ENCODE measurements at regions not wholly inside any gene's neighbourhood (a gene's known extent, or its start where the extent isn't known, plus 50 kb on each side); places are given as distances from the start of the nearest gene placed in this dataset.

DNA sequence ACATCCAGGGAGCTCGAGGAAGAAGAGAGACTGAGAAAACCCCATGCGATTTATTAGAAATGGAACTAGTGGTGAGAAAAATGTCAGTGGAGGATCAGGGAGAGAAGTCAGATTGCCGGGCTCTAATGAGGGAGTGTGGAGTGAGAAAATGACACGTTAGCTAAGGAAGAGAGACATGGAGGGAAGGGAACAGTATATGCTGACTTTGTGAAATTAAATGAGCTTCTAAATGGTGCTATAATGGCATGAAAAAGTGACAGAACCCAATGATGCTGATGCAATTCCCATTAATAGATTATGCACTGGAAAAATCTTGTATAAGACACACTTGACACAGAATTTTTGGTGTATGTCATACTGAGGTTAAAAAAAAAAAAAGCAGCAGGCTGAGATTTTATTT lies 112.6 kb downstream of the HSPH1 start:
- DNase-seq (ENCODE audit: low read depth in 2 of 2) = no peak

DNA sequence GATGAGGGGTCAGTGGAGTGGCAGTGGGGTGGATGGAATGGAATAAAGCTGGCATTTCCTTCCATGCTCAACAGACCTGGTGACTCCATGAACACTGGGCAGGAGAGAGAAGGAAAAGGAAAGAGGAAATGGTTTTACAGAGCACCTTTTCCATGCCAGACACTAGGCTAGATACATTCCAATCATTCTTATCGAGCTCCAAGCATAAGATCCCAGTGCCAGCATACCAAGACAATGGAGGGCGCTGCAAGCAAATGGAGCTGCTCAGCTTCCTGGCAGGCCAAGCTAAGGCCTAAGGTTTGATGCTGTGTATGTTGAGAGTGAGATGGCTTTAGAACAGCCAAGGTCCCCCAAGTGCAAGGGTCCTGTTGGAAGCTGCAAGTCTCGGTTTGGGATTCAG lies 113.2 kb downstream of the HSPH1 start:
- DNase-seq (ENCODE audit: low read depth in 2 of 2) = no peak

DNA sequence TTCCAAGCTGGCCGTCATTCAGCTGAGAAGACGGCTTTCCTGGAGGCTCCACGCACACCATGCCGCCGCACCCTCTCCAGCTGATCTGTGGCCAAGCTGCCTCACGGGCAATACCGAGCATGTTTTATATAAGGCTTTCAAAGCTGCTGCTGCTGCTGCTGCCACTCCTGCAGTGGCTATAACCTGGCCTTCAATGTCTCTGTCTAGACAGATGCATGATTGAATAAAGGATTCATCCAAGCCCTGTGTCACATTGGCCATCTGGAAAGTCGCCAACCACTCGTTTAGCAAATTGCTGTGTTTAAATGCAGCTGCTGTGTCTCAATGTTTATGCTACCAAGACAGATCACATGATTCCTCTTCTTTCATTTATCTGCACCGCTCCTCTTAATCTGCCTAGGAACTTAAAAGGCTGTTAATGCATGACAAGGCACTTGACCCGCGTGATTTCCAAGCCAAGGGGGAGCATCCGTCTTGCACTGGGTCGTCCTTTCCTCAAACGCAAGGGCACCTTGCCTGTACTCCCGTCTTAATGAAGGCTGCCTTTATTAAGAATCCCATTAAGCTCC lies 114.3 kb downstream of the TEX26 start:
- no peak for DNase-seq (ENCODE audit: low read depth in 2 of 2)

DNA sequence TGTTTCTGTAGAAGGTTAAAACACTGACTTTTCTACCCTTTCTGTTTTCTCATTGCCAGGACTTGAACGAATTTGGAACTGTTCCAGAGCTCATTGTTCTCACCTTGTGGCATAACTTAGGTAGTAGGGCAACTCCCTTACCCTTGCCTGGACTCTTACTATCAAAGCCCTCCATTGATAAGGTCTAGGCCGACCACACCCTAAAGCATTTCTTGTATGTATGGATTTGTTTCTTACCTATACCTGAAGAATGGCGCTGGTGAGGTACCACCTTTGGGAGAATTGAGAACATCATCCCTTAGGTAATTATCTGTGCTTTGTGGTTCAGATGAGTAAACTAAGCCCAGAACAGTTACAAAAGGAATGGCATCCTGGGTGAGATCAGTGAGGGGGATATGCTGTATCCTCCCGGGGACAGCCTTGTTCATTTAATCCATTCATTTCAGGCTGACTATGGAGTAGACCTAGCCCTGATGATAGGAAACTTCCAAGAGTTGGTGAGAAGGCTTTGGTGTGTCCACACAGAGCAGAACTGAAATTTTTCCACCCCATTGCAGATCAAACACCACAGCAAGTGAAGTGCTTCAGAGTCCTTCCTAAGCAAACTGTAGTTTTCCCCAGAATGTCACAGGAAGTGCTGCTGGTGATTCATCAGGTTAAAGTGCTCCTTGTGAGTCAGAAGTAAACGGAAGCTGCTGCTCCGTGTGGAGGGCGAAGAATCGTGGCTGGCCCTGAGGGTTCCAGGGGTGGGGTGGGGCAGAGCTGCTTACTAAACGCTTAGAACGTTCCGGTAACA lies 113.0 kb downstream of the TEX26 start:
- DNase-seq (ENCODE audit: low read depth in 2 of 2) = peak; percentile 45 to 50

DNA sequence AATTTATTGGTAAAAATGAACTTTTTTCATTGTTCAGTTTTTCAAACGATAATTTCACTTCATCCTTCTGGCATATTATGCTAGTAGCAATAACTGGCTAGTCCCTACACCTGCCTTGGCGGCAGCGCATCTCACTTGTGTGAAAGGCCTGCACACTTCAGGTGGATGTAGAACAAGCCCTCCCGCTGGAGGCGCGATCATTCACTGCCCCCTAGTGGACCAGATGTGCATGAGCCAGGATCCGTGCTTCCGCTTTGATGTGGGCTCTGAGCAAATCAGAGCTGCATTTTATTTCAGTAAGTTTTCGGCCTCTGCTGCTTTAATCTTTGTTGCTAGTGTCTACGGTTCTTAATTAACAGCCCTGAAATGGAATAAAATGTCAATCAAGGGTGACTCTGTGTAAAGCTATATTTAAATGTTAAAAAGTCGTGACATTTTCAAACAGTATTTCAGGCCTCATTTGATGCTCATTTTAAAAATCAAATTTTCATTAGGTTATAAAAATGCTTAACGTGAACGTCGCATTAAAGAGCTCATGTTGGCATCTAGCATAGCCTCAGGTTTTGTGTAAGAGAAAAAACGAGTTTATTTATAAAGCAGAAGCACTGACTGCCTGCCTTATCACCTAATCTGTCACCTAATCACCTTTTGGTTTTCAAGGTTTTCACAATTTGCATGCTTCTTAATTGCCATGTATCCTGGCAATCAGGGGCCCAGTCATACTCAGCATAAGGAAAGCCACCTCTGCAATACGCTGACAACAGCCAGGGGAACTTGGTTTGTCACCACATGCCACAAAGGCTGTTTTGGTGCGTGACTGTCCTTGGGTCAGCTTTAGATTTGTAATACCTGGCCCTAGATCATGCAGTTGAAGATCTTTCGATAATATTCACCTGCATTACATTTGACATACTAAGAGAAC lies 112.2 kb downstream of the TEX26 start:
- peak; percentile 63 to 64 for DNase-seq (ENCODE audit: low read depth in 2 of 2)

DNA sequence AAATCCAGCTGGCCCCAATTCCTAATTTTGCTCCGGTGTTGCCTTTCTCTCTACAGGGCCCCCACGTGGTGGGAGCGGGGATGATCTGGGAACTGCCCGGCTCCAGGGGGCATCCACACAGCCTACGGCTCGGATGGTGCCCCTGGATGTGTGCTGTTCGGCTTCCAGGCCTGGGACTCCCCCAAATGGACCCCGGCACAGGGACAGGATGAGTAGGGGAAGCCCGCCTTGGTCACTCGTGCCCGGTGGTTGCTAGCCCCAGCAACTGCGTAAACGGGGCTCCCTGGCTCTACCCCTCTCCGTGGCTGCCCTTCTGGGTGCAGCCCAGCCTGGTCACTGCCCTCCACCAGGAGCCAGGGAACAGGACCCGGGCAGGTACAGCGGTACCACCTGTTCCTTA lies 111.5 kb downstream of the TEX26 start:
- no peak for DNase-seq (ENCODE audit: low read depth in 2 of 2)

DNA sequence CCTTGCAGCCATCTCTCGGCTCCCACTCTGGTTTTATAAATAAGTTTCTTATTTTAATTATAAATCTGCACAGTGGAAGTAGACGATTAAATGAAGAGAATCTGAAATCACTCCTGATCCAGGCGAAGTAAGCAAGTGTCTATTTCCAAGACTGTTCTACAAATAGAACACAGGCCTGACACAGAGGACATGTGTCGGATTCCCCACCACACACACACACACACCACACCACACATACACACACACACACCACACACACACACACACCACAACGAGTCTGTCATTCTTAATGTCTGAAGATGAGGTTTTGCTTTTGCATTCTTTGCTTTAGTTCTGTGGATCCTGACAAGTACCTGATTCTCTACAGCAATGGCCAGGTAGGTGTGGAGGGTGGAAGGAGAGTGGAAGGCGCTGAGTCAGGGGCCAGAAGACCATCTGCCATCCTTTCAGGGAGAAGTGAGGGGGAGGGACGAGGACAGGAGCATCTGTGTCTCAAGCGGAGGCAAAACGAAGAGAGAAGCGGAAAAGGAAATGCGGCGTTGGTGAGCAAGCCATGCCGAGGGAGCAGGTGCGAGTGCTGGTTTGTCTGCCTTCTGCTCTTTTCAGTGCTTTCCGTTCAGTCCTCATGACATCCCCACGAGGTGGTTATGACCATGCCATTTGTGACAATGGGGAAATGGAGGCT lies 110.2 kb downstream of the TEX26 start:
- no peak for DNase-seq (ENCODE audit: low read depth in 2 of 2)

DNA sequence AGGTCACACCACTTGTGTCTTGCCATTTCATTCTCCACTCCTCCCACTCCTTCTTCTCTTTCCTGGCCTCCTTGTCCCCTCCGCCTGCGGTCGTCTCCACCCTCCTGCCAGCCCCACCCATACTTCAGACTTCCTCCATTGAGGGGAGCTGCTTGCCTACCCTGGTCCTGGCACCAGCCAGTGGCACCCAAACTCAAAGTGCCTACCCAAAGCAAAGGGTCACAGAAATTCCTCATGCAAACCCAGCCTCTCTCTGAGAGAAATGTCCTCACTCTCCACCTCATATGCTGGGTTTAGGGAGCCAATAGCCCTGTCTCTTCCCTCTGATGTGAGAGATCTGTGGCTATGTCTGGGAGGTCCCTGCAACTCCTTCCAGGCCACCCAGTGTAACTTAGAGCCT lies 109.6 kb downstream of the TEX26 start:
- no peak for DNase-seq (ENCODE audit: low read depth in 2 of 2)

DNA sequence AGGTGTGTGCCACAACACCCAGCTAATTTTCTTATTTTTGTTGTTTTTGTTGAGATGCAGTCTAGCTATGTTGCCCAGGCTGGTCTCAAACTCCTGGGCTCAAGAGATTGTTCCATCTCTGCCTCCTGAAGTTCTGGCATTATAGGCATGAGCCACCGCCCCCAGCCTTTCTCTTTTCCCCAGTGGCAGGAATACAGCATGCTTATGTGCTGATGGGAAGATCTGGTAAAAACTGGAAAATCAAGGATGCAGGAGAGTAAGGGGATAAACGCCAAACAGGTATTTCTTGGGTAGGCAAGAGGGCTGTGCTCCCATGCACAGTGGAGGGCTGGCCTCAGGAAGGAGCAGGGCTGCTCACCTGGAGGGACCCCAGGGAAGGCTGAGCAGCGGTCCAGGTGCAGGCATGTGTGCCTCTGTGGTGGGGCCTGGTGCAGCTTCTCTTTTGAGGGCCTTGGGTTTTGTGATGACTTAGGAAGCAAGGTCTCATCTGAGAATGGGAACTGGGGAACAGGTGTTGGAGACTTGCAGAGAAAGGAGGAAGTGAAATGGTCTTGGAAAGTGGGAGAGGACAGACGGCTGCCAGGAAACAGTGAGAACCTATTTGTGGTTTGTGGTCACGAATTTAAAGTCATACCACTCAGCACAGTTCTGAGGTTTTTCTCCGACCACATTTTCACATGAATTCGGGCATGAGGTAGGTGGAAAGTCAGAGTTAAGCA lies 106.5 kb downstream of the TEX26 start:
- DNase-seq (ENCODE audit: low read depth in 2 of 2) = no peak

DNA sequence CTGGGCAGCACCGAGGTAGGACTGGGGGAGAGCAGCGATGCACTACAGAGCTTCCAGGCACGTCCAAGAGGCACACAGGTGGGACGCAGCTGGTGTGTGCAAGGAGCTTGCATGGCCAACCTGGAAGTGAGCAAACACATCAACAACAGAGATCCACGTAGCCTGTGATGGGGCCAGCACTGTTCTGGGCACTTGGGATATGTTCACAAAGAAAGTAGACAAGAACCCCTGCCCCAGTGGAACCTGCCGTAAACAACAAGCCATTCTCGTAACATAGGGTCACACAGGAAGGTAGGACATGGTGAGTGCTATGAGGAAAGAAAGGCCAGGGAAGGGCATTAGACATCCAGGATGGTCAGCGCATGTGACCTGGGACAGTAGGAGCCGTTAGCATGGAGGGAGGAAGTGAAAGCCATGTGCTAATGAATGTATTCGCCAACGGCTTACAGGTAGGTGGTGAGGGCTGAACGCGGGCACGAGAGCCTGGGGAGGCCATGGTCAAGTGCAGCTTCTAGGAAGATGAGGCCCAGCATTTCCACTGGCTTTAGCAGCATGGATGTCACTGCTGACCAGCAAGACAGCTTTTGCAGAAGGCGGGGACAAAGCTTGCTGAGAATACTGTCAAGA lies 105.5 kb downstream of the TEX26 start:
- no peak for DNase-seq (ENCODE audit: low read depth in 2 of 2)

DNA sequence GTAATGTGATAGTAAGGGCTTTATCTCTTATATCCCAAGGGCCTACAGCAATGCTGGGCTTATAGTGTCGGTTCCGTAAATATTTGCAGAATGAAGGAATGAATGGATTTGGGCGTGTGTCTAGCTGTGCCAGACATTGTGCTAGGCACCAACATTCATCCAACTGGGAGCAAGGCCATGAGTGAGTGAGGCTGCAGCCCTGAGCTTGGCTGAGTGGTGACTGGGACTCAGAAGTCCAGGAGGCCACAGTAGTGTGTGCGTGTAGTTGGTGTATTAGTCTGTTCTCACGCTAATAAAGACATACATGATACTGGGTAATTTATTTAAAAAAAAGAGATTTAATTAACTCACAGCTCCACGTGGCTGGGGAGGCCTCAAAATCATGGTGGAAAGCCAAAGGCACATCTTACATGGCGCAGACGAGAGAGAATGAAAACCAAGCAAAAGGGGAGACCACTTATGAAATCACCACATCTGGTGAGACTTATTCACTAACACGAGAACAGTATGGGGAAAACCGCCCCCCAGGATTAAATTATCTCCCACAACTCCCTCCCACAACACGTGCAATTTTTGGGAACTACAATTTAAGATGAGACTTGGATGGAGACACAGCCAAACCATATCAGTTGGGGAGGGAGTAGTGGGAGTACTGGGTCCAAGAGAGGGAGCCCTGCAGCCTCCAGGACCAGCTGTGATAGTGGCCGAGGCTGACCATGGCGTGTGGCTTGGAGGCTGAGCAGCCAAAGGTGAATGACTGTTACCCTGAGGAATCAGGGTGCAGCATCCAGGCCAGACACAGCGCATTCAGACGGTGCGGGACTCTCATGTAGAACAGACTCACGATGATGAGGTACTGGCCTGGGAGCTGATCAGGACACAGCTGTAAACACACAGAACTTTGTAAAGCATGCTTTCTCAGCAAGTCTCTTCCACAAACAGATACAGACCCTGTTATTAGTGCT lies 104.6 kb downstream of the TEX26 start:
- no peak for DNase-seq (ENCODE audit: low read depth in 2 of 2)

DNA sequence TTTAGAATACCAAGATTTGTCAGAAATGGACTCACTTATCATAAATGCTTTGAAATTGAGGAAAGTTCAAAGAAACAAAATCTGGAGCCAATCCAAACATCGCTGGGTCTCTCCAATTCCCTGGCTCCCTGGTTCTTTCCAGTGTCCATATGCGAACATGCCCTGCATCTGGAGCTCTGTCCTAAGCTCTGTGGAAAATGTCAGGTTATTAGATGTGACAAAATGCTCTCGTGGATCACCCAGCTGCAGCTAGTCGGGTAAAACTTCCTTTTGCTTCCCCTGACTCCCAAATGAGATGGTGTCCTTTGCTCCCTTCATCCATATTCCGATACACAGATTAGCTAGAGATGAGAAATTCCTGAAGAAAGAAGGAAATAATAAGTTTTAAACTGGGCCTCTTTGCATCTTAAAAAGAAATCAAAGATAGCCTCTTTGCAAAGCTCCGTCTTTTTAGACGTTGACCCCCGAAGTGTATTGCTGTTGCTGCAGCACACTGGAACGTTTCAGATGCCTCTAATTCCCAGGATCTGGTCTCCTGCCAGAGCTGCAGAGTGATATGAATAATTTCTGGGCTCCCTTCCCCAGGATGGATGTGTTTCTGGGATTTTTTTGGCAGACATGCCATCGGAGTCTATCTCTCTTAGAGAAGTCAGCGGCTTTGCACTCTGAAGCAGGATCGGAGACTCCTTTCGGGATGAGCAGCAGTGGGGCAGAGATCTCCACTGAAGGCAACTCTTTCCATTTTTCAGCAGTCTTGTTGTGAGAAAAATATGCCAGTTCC lies 102.9 kb downstream of the TEX26 start:
- no peak for DNase-seq (ENCODE audit: low read depth in 2 of 2)

DNA sequence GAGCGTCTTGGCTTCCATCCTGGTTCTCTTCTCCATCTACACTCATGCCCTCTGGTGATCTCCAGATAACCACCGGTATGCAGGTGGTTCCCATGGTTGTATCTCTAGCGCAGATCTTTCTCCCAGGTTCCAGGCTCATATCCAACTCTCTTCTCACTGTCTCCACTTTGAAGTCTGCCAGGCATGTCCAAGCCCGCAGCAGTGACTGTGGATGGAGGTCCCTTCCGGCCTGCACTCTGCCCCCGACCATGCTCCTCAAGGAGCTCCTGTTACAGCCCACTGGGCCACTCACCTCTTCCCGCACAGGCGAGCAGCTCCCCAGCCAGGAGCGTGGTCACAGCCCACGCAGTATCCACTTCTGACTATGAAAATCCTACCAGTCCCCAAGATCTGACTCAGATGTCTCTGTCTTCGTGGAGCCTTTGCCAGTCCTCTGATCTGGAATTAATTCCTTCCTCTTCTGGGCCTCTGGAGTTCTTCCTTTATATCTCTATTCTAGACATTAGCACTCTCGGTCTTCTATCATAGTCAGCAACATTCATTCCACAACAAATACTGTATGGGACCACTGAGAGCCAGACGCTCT lies 100.2 kb downstream of the TEX26 start:
- no peak for DNase-seq (ENCODE audit: low read depth in 2 of 2)

DNA sequence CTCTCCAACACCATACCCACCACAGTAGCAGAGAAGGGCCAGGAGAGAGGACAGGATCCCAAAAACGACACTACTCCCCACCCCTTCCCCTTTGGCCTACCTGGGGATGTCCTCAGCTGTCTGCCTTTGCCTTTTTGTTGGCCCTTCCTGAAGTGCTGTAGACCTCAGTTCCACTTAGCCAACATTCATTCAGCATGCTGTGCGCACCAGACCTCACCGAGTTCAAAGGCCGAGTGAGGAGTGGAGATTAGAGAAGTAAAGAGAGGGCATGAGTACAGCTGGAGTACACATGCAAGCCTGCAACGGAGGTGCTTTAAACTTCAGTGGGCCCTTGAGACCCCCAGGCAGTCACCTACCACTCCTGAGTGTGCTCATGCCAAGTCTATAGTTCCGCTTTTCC lies 99.0 kb downstream of the TEX26 start:
- no peak for DNase-seq (ENCODE audit: low read depth in 2 of 2)

DNA sequence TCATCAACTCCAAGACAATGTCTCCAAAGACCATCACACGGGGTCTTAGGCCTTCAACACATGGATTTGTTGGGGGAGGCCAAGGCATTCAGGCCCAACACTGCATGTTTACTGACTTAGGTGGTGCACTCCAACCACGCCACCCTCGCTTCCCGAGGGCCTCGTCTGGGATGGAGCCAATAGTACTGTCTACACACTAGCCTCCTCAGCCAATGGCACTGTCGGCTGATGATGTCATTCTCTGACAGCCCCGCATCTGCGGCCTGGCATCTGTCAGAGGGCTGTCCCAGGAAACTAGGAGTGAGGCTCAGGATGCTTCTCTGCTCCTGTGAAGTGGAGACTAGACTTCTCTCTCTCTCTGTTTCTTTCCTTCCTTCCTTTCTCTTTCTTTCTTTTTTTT lies 96.6 kb downstream of the TEX26 start:
- DNase-seq (ENCODE audit: low read depth in 2 of 2) = no peak

DNA sequence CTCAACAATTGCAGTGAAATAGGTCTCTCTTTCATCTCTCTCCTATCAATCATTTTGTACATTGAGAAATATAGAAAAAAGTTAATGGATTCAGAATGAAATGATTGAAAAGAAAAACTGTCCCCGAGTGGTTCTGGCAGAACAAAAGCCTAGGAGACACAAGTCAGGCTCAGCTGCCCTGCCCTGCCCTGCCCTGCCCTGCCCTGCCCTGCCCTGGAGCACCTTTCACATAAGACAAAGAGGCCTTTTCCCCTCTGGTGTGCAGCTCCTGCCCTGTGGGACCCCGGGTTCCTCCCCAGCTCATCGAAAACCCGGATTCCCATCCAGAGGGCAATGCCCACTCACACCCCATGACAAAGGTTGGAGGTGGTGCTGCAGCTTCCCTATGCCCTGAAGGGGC lies 94.7 kb downstream of the TEX26 start:
- no peak for DNase-seq (ENCODE audit: low read depth in 2 of 2)
